AG04450 (cell line): ENCODE measurements at regions not wholly inside any gene's neighbourhood (a gene's known extent, or its start where the extent isn't known, plus 50 kb on each side); places are given as distances from the start of the nearest gene placed in this dataset.

Experiments used
- CTCF ChIA-PET: fragments of 300-600, 350-600 bp; formaldehyde crosslinking; extraction: SDS; loops from one replicate; lab custom pipeline; 2022; ENCODE audit warnings: antibody characterized with exemption, inconsistent platforms; lab: Charles Lee
- POLR2A ChIA-PET: fragments of 350-600 bp; formaldehyde crosslinking; extraction: SDS; loops from one replicate; lab custom pipeline; 2021; ENCODE audit warnings: antibody characterized with exemption, inconsistent platforms; lab: Yijun Ruan, JAX
- DNase-seq: peaks from one replicate; pipeline ENCODE4 v3.0.0-alpha.2; 2011; ENCODE audit warnings: low read depth, low spot score
- H3K27ac ChIP-seq: one replicate; pipeline ENCODE4 v1.5.1; 2012; ENCODE audit warnings: low read depth, low read length, control low read depth
- H3K27me3 ChIP-seq: one replicate; pipeline ENCODE4 v1.6.0; 2012; ENCODE audit warnings: low read length; ENCODE audit not compliant: control insufficient read depth, insufficient read depth
- H3K4me3 ChIP-seq: 2 replicates; pipeline ENCODE4 v1.5.1; 2011; ENCODE audit warnings: mild to moderate bottlenecking, low read depth, low read length, control low read depth
- H3K9me3 ChIP-seq: 2 replicates; pipeline ENCODE4 v1.5.1; 2012; ENCODE audit warnings: low read length; ENCODE audit not compliant: control insufficient read depth, insufficient read depth
- CTCF ChIP-seq: IDR thresholded peaks from 2 replicates; pipeline ENCODE4 v1.5.1; 2011; ENCODE audit warnings: low read depth, low read length, control low read depth, inconsistent platforms

GRCh38 chr2:186309901-186310300 lies 176.2 kb upstream of the ZC3H15 start:
- Histone ChIP-seq H3K9me3 (peaks cover 4% of the 10 kb centered on the region), H3K4me3 (no peak overlapping the region), H3K27ac (no peak overlapping the region), H3K27me3 (no peaks in the 10 kb centered on the region)
- no peak for TF ChIP-seq CTCF
- CTCF ChIA-PET = no interaction called here
- POLR2A ChIA-PET = no interaction called here
- no peak for DNase-seq

- no peaks in the 10 kb centered on the region for H3K27me3 ChIP-seq
- ChIA-PET CTCF (no interaction called here), POLR2A (no interaction called here)
- no peak overlapping the region for H3K27ac ChIP-seq
- no peak for DNase-seq
- TF ChIP-seq CTCF = no peak
- H3K4me3 ChIP-seq = no peak overlapping the region
- H3K9me3 ChIP-seq = no peaks in the 10 kb centered on the region
Observed at GRCh38 chr2:186319105-186319504, 167.0 kb upstream of the ZC3H15 start.

- no peaks in the 10 kb centered on the region for H3K9me3 ChIP-seq
- ChIA-PET CTCF (no interaction called here), POLR2A (no interaction called here)
- no peak for DNase-seq
- no peak overlapping the region for H3K27ac ChIP-seq
- TF ChIP-seq CTCF = no peak
- no peak overlapping the region for H3K4me3 ChIP-seq
- H3K27me3 ChIP-seq = no peaks in the 10 kb centered on the region
Observed at GRCh38 chr2:186325827-186326535, 160.1 kb upstream of the ZC3H15 start.

DNA sequence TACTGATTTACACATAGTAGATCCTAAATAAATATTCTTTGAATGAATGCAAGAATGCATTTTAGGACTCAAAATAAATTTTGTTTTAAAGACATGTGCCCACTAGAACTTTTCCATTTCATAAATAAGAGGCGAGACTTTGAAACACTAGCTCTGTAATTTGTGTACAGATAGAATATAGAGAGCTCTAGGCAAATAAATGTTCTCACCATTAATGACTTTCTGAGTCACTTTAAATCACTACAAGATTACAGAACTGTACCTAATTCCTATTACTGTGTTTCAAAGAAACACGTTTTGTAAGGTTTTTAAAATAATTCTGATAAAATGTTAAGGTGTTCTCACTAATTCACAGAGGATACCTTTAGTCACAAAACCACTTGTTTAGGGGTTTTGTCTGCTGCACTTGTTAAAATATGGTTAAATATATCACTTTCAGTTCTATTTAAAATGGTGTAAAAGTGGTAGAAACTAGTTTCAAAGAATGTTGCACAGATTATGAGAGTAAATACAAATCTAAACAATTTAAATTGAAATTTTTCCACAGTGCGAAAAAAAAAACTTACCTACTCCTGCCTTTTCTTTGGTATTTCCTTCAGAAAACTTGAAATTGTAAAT lies 158.7 kb upstream of the ZC3H15 start:
- DNase-seq = no peak
- ChIA-PET POLR2A (no interaction called here), CTCF (no interaction called here)
- H3K27me3 ChIP-seq = no peaks in the 10 kb centered on the region
- no peak for TF ChIP-seq CTCF
- H3K4me3 ChIP-seq = no peak overlapping the region
- H3K27ac ChIP-seq = no peak overlapping the region
- no peaks in the 10 kb centered on the region for H3K9me3 ChIP-seq

DNA sequence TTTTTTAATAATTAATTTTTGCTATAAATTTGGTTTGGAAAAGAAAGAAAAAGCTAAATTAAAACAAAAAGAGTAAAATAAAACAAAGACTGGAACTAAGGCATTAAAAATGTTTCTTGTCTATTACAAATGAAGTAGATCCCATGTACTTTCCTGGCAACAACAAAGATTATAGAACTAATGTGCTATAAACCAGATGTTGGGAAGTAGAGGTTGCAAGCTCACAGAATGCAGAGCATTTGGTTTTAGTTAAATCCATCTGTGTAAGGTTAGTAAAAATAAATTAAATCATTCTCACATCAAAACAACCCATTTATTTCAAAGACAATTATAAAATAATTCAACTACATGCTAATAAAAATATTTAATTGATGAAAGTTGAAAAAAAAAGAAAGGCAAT lies 157.2 kb upstream of the ZC3H15 start:
- no peak for DNase-seq
- Histone ChIP-seq H3K27ac (no peak overlapping the region), H3K9me3 (no peaks in the 10 kb centered on the region), H3K4me3 (no peak overlapping the region), H3K27me3 (no peaks in the 10 kb centered on the region)
- no peak for TF ChIP-seq CTCF
- CTCF ChIA-PET = no interaction called here
- POLR2A ChIA-PET = no interaction called here
